Esophagus muscularis mucosa (tissue), 4 donors: ENCODE measurements at regions not wholly inside any gene's neighbourhood (a gene's known extent, or its start where the extent isn't known, plus 50 kb on each side); places are given as distances from the start of the nearest gene placed in this dataset.

Experiments used
- DNase-seq: peaks from one replicate; pipeline ENCODE4 v3.0.0-alpha.2; 2017; ENCODE audit errors: extremely low spot score
- H3K27ac ChIP-seq, 4 donors: fragments of 200-600 bp; sonication (generic); replicated peaks in 1 of 4; 1 replicate in 3 of 4; 2 replicates in 1 of 4; pipeline ENCODE4 v1.5.1; 2016 to 2019; ENCODE audit warnings: mild to moderate bottlenecking in 1 of 4
- H3K27me3 ChIP-seq, 4 donors: fragments of 200-600 bp; sonication (generic); one replicate each; pipeline versions ENCODE4 v1.5.1 to v1.6.0; 2016 to 2019
- H3K36me3 ChIP-seq, 4 donors: fragments of 200-600 bp; sonication (generic); one replicate each; pipeline ENCODE4 v1.5.1; 2016 to 2019
- H3K4me1 ChIP-seq, 4 donors: fragments of 200-600 bp; sonication (generic); one replicate each; pipeline ENCODE4 v1.5.1; 2016 to 2019
- H3K4me3 ChIP-seq, 4 donors: fragments of 200-600 bp; sonication (generic); 1 replicate in 2 of 4; 2 replicates in 2 of 4; pipeline ENCODE4 v1.5.1; 2016 to 2019; ENCODE audit warnings: mild to moderate bottlenecking in 4 of 4, moderate library complexity in 1 of 4
- H3K9me3 ChIP-seq, 4 donors: fragments of 200-600 bp; sonication (generic); 1 replicate in 3 of 4; 2 replicates in 1 of 4; pipeline ENCODE4 v1.5.1; 2016 to 2019
- EP300 ChIP-seq: sonication (generic); formaldehyde crosslinking; IDR thresholded peaks from one replicate; pipeline ENCODE4 v1.6.1; 2017; ENCODE audit warnings: antibody characterized with exemption
- POLR2A ChIP-seq: fragments of 450-650 bp; IDR thresholded peaks from one replicate; pipeline ENCODE4 v1.6.1; 2017; ENCODE audit warnings: antibody characterized with exemption, moderate library complexity, mild to moderate bottlenecking, low read depth
- POLR2AphosphoS5 ChIP-seq, 2 donors: sonication (generic); formaldehyde crosslinking; IDR thresholded peaks; one replicate each; pipeline ENCODE4 v1.6.1; 2017; ENCODE audit warnings: antibody characterized with exemption in 2 of 2
- WGBS: methylation state at CpG from one replicate; pipeline ENCODE4 v1.1.5; 2018; 5-methylcytosine and 5-hydroxymethylcytosine counted together
- intact Hi-C: fragments of 100-400 bp; cut with DNase I; formaldehyde crosslinking; loops from one replicate; pipeline ENCODE4 v1.15.1; 2023
- TF ChIP-seq, protein P1 (sequence below), 3 experiments: fragments of 200-600 bp in 2 of 3; fragments of 450-650 bp in 1 of 3; sonication (generic) in 2 of 3; IDR thresholded peaks; one replicate each; pipeline ENCODE4 v1.5.1; 2017 to 2019; ENCODE audit warnings: antibody characterized with exemption in 3 of 3, mild to moderate bottlenecking in 2 of 3, moderate library complexity in 1 of 3

- Histone ChIP-seq H3K9me3 (no peaks in the 10 kb centered on the region), H3K27me3 (peaks cover 0 to 35% (median 0%) of the 10 kb centered on the region in 4 donors), H3K4me1 (peaks cover 29 to 54% (median 46%) of the 10 kb centered on the region in 4 donors), H3K36me3 (no peaks in the 10 kb centered on the region), H3K4me3 (peak overlapping the region; percentile 50 to 55 (median 52)), H3K27ac (peak overlapping the region; percentile 7 to 75 (median 66))
- intact Hi-C loops, result no loop called here
- TF ChIP-seq EP300 (no peak), POLR2AphosphoS5 (IDR thresholded peaks at IDR 0.05) (peak in 1 of 2 donors; percentile 38)
- TF ChIP-seq, protein P1, sequence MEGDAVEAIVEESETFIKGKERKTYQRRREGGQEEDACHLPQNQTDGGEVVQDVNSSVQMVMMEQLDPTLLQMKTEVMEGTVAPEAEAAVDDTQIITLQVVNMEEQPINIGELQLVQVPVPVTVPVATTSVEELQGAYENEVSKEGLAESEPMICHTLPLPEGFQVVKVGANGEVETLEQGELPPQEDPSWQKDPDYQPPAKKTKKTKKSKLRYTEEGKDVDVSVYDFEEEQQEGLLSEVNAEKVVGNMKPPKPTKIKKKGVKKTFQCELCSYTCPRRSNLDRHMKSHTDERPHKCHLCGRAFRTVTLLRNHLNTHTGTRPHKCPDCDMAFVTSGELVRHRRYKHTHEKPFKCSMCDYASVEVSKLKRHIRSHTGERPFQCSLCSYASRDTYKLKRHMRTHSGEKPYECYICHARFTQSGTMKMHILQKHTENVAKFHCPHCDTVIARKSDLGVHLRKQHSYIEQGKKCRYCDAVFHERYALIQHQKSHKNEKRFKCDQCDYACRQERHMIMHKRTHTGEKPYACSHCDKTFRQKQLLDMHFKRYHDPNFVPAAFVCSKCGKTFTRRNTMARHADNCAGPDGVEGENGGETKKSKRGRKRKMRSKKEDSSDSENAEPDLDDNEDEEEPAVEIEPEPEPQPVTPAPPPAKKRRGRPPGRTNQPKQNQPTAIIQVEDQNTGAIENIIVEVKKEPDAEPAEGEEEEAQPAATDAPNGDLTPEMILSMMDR (IDR thresholded peaks at IDR 0.05), result peak; percentile 11 to 30 (median 26)
- WGBS, result 12% methylated on average over 20 of the region's 76 CpGs
- DNase-seq, result no peak
Measured at GRCh38 chr6:44002593-44003344, 124.5 kb downstream of the MRPL14 start.

GRCh38 chr6:44002067-44002592 lies 125.1 kb downstream of the MRPL14 start:
- DNase-seq, result no peak
- no peaks in the 10 kb centered on the region for H3K36me3 ChIP-seq
- 7% methylated on average over 9 of the region's 37 CpGs for WGBS
- intact Hi-C loops, result no loop called here
- H3K4me3 ChIP-seq, result peak overlapping the region; percentile 50 to 55 (median 52)
- peaks cover 29 to 54% (median 46%) of the 10 kb centered on the region in 4 donors for H3K4me1 ChIP-seq
- H3K9me3 ChIP-seq, result no peaks in the 10 kb centered on the region
- peak overlapping the region in 3 of 4 donors; percentile 63 to 75 (median 69) for H3K27ac ChIP-seq
- TF ChIP-seq POLR2AphosphoS5 (IDR thresholded peaks at IDR 0.05), result no peak
- TF ChIP-seq POLR2A, result no peak
- no peak for TF ChIP-seq EP300
- TF ChIP-seq, protein P1 (IDR thresholded peaks at IDR 0.05), result no peak
- peaks cover 0 to 35% (median 0%) of the 10 kb centered on the region in 4 donors for H3K27me3 ChIP-seq

DNA sequence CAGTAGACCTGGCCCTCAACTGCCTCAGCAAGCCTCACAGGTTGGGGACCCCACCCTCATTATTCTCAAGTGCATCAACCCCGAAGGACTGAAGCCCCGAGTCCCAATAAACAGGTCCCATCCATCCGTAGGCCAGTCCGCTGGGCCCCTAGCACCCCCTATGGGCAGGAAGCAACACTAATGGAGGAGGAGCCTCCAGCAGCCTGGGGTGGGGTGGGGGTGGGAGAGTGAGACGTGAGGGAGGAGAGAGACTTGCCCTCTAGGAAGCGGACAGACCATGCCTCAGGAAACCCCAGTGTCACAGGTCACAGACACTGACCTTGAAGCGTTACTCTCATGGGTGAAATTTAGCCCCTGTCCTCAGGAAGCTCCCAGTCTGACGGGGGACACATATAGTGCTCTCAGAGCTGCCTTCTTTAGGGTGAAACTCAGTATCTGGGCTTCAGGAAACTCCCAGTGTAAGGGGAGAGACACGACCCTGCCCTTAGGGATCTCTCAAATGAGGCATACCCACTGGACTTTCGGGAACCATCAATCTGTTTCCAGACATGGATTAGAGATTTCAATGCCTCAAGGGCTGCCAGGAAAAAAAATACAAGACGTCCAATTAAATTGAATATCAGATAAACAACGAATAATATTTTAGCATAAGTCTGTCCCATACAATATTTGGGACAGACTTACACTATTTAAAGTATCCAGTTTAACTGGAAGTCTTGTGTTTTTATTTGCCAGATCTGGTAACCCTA lies 125.8 kb downstream of the MRPL14 start:
- Histone ChIP-seq H3K36me3 (no peaks in the 10 kb centered on the region), H3K4me1 (peaks cover 29 to 60% (median 47%) of the 10 kb centered on the region in 4 donors), H3K27me3 (peaks cover 0 to 35% (median 0%) of the 10 kb centered on the region in 4 donors), H3K9me3 (no peaks in the 10 kb centered on the region), H3K4me3 (peak overlapping the region in 3 of 4 donors; percentile 50 to 55 (median 51)), H3K27ac (peak overlapping the region in 2 of 4 donors; percentile 69 to 75)
- intact Hi-C loops, result no loop called here
- no peak for DNase-seq
- TF ChIP-seq, protein P1 (IDR thresholded peaks at IDR 0.05), result peak in 1 of 3 experiments; percentile 22
- TF ChIP-seq EP300, result no peak
- TF ChIP-seq POLR2AphosphoS5 (IDR thresholded peaks at IDR 0.05), result no peak
- TF ChIP-seq POLR2A, result no peak
- 54% methylated on average over 9 of the region's 12 CpGs for WGBS

- peaks cover 0 to 32% (median 0%) of the 10 kb centered on the region in 4 donors for H3K27me3 ChIP-seq
- no peaks in the 10 kb centered on the region for H3K9me3 ChIP-seq
- TF ChIP-seq POLR2A, result no peak
- TF ChIP-seq POLR2AphosphoS5 (IDR thresholded peaks at IDR 0.05), result no peak
- TF ChIP-seq, protein P1 (IDR thresholded peaks at IDR 0.05), result no peak
- TF ChIP-seq EP300, result no peak
- no peak for DNase-seq
- H3K4me1 ChIP-seq, result peaks cover 24 to 55% (median 40%) of the 10 kb centered on the region in 4 donors
- H3K36me3 ChIP-seq, result no peaks in the 10 kb centered on the region
- intact Hi-C loops, result no loop called here
- H3K27ac ChIP-seq, result no peak overlapping the region
- WGBS, result 65% methylated on average over 12 of the region's 14 CpGs
- no peak overlapping the region for H3K4me3 ChIP-seq
Measured at GRCh38 chr6:44000164-44000842, 126.9 kb downstream of the MRPL14 start.
